ENCODE measurements at regions not wholly inside any gene's neighbourhood (a gene's known extent, or its start where the extent isn't known, plus 50 kb on each side); places are given as distances from the start of the nearest gene placed in this dataset.

GRCh38 chr2:58481670-58482069 is 240.5 kb upstream of the FANCL start:
- H3K27me3 ChIP-seq (replicated peaks; ENCODE audit: insufficient read depth) = no peaks in the 10 kb centered on the region
- no peaks in the 10 kb centered on the region for H3K36me3 ChIP-seq
- no peak for TF ChIP-seq CTCF (IDR thresholded peaks at IDR 0.05)
- H3K27ac ChIP-seq = no peak overlapping the region
- no peak for ATAC-seq (ENCODE audit: insufficient number of reproducible peaks, low FRiP score, low read depth)
- H3K4me1 ChIP-seq (ENCODE audit: control insufficient read depth in 1 of 2, low read depth in 2 of 2) = no peaks in the 10 kb centered on the region
- no peaks in the 10 kb centered on the region for H3K9me3 ChIP-seq
- DNase-seq (ENCODE audit: low spot score) = no peak
- no peak overlapping the region for H3K4me3 ChIP-seq

GRCh38 chr2:58480141-58480540 is 239.0 kb upstream of the FANCL start:
- DNase-seq (ENCODE audit: low spot score) = no peak
- H3K4me3 ChIP-seq = no peak overlapping the region
- no peak for TF ChIP-seq CTCF (IDR thresholded peaks at IDR 0.05)
- ATAC-seq (ENCODE audit: insufficient number of reproducible peaks, low FRiP score, low read depth) = no peak
- H3K27ac ChIP-seq = no peak overlapping the region
- no peaks in the 10 kb centered on the region for H3K9me3 ChIP-seq
- H3K36me3 ChIP-seq = no peaks in the 10 kb centered on the region
- no peaks in the 10 kb centered on the region for H3K4me1 ChIP-seq (ENCODE audit: control insufficient read depth in 1 of 2, low read depth in 2 of 2)
- no peaks in the 10 kb centered on the region for H3K27me3 ChIP-seq (replicated peaks; ENCODE audit: insufficient read depth)

GRCh38 chr2:58479535-58480140 is 238.5 kb upstream of the FANCL start:
- no peak for TF ChIP-seq CTCF (IDR thresholded peaks at IDR 0.05)
- no peak for DNase-seq (ENCODE audit: low spot score)

GRCh38 chr2:58476556-58476955 is 235.4 kb upstream of the FANCL start:
- no peak for TF ChIP-seq CTCF (IDR thresholded peaks at IDR 0.05)
- Histone ChIP-seq H3K27me3 (replicated peaks; ENCODE audit: insufficient read depth) (no peaks in the 10 kb centered on the region), H3K36me3 (no peaks in the 10 kb centered on the region), H3K27ac (no peak overlapping the region), H3K4me3 (no peak overlapping the region), H3K4me1 (ENCODE audit: control insufficient read depth in 1 of 2, low read depth in 2 of 2) (no peaks in the 10 kb centered on the region), H3K9me3 (no peaks in the 10 kb centered on the region)
- DNase-seq (ENCODE audit: low spot score) = no peak
- no peak for ATAC-seq (ENCODE audit: insufficient number of reproducible peaks, low FRiP score, low read depth)

More at GRCh38 chr2:58479535-58480140, 238.5 kb upstream of the FANCL start:
- Histone ChIP-seq H3K9me3 (no peaks in the 10 kb centered on the region), H3K4me3 (no peak overlapping the region), H3K36me3 (no peaks in the 10 kb centered on the region), H3K4me1 (ENCODE audit: control insufficient read depth in 1 of 2, low read depth in 2 of 2) (no peaks in the 10 kb centered on the region), H3K27me3 (replicated peaks; ENCODE audit: insufficient read depth) (no peaks in the 10 kb centered on the region), H3K27ac (no peak overlapping the region)
- ATAC-seq (ENCODE audit: insufficient number of reproducible peaks, low FRiP score, low read depth) = no peak

- H3K4me1 ChIP-seq (ENCODE audit: control insufficient read depth in 1 of 2, low read depth in 2 of 2) = no peaks in the 10 kb centered on the region
- DNase-seq (ENCODE audit: low spot score) = no peak
- H3K36me3 ChIP-seq = no peaks in the 10 kb centered on the region
- ATAC-seq (ENCODE audit: insufficient number of reproducible peaks, low FRiP score, low read depth) = no peak
- H3K9me3 ChIP-seq = no peaks in the 10 kb centered on the region
- no peaks in the 10 kb centered on the region for H3K27me3 ChIP-seq (replicated peaks; ENCODE audit: insufficient read depth)
- H3K4me3 ChIP-seq = no peak overlapping the region
- no peak for TF ChIP-seq CTCF (IDR thresholded peaks at IDR 0.05)
- no peak overlapping the region for H3K27ac ChIP-seq
Observed at GRCh38 chr2:58475756-58476155, 234.6 kb upstream of the FANCL start.
